ENCODE measurements at regions not wholly inside any gene's neighbourhood (a gene's known extent, or its start where the extent isn't known, plus 50 kb on each side); places are given as distances from the start of the nearest gene placed in this dataset.

- Histone ChIP-seq H3K9me2 (replicated peaks; ENCODE audit: low read depth, low read length) (no peaks in the 10 kb centered on the region), H3K27me3 (ENCODE audit: insufficient read depth, low read length, poor library complexity, severe bottlenecking) (no peaks in the 10 kb centered on the region), H3F3A (ENCODE audit: low read depth) (no peaks in the 10 kb centered on the region), H3K9me3 (ENCODE audit: insufficient read depth, low read depth, low read length) (peaks cover 2% of the 10 kb centered on the region; the same call in 1 of the 2 replicates), H4K20me1 (ENCODE audit: insufficient read depth, low read length, poor library complexity, severe bottlenecking) (no peaks in the 10 kb centered on the region), H3K79me2 (ENCODE audit: insufficient read depth, low read length) (no peaks in the 10 kb centered on the region), H3K4me1 (ENCODE audit: insufficient read depth, low read length, poor library complexity, severe bottlenecking) (no peaks in the 10 kb centered on the region), H3K9ac (ENCODE audit: low read depth, low read length, poor library complexity, severe bottlenecking) (no peak overlapping the region), H3K4me3 (ENCODE audit: low read length, poor library complexity, severe bottlenecking) (no peak overlapping the region), H3K36me3 (ENCODE audit: insufficient read depth, low read length) (no peaks in the 10 kb centered on the region), H2AFZ (ENCODE audit: low read length) (no peak overlapping the region), H3K4me2 (ENCODE audit: low read depth, low read length, poor library complexity, severe bottlenecking) (no peak overlapping the region)
- no peak for TF ChIP-seq CTCF (conservative IDR thresholded peaks at IDR 0.05; ENCODE audit: low read length)
- no peak for TF ChIP-seq EZH2phosphoT487 (IDR thresholded peaks at IDR 0.05; ENCODE audit: borderline replicate concordance)
Measured at GRCh38 chr22:48496987-48497650, 1330.6 kb downstream of the BRD1 start.

GRCh38 chr22:48496226-48496845 lies 1331.3 kb downstream of the BRD1 start:
- H3K9me3 ChIP-seq (ENCODE audit: insufficient read depth, low read depth, low read length) = no peaks in the 10 kb centered on the region
- no peaks in the 10 kb centered on the region for H3K4me1 ChIP-seq (ENCODE audit: insufficient read depth, low read length, poor library complexity, severe bottlenecking)
- no peaks in the 10 kb centered on the region for H3K27me3 ChIP-seq (ENCODE audit: insufficient read depth, low read length, poor library complexity, severe bottlenecking)
- no peaks in the 10 kb centered on the region for H3K9me2 ChIP-seq (replicated peaks; ENCODE audit: low read depth, low read length)
- no peaks in the 10 kb centered on the region for H3K79me2 ChIP-seq (ENCODE audit: insufficient read depth, low read length)
- H3K4me2 ChIP-seq (ENCODE audit: low read depth, low read length, poor library complexity, severe bottlenecking) = no peak overlapping the region
- TF ChIP-seq CTCF (conservative IDR thresholded peaks at IDR 0.05; ENCODE audit: low read length) (no peak), EZH2phosphoT487 (IDR thresholded peaks at IDR 0.05; ENCODE audit: borderline replicate concordance) (no peak)
- no peak overlapping the region for H3K9ac ChIP-seq (ENCODE audit: low read depth, low read length, poor library complexity, severe bottlenecking)
- H4K20me1 ChIP-seq (ENCODE audit: insufficient read depth, low read length, poor library complexity, severe bottlenecking) = no peaks in the 10 kb centered on the region
- no peak overlapping the region for H3K4me3 ChIP-seq (ENCODE audit: low read length, poor library complexity, severe bottlenecking)
- H3K36me3 ChIP-seq (ENCODE audit: insufficient read depth, low read length) = no peaks in the 10 kb centered on the region
- no peak overlapping the region for H2AFZ ChIP-seq (ENCODE audit: low read length)
- H3F3A ChIP-seq (ENCODE audit: low read depth) = no peaks in the 10 kb centered on the region

GRCh38 chr22:48495751-48496080 lies 1332.0 kb downstream of the BRD1 start:
- H3K27me3 ChIP-seq (ENCODE audit: insufficient read depth, low read length, poor library complexity, severe bottlenecking) = no peaks in the 10 kb centered on the region

More at GRCh38 chr22:48495751-48496080, 1332.0 kb downstream of the BRD1 start:
- Histone ChIP-seq H3K4me3 (ENCODE audit: low read length, poor library complexity, severe bottlenecking) (no peak overlapping the region), H4K20me1 (ENCODE audit: insufficient read depth, low read length, poor library complexity, severe bottlenecking) (no peaks in the 10 kb centered on the region), H3F3A (ENCODE audit: low read depth) (no peaks in the 10 kb centered on the region), H3K4me2 (ENCODE audit: low read depth, low read length, poor library complexity, severe bottlenecking) (no peak overlapping the region), H3K79me2 (ENCODE audit: insufficient read depth, low read length) (no peaks in the 10 kb centered on the region), H3K9me2 (replicated peaks; ENCODE audit: low read depth, low read length) (no peaks in the 10 kb centered on the region), H3K4me1 (ENCODE audit: insufficient read depth, low read length, poor library complexity, severe bottlenecking) (no peaks in the 10 kb centered on the region), H3K9me3 (ENCODE audit: insufficient read depth, low read depth, low read length) (no peaks in the 10 kb centered on the region), H2AFZ (ENCODE audit: low read length) (no peak overlapping the region), H3K9ac (ENCODE audit: low read depth, low read length, poor library complexity, severe bottlenecking) (no peak overlapping the region), H3K36me3 (ENCODE audit: insufficient read depth, low read length) (no peaks in the 10 kb centered on the region)
- no peak for TF ChIP-seq CTCF (conservative IDR thresholded peaks at IDR 0.05; ENCODE audit: low read length)
- no peak for TF ChIP-seq EZH2phosphoT487 (IDR thresholded peaks at IDR 0.05; ENCODE audit: borderline replicate concordance)
